DMS 273 (cell line): ENCODE measurements at regions not wholly inside any gene's neighbourhood (a gene's known extent, or its start where the extent isn't known, plus 50 kb on each side); places are given as distances from the start of the nearest gene placed in this dataset.
A peak's percentile ranks its signal among the peaks of the same experiment; 100 is the strongest.

ENCODE experiments used
- DNase-seq: peaks from one replicate; lab custom pipeline; 2025; ENCODE audit not compliant: unreplicated experiment; lab: John Stamatoyannopoulos, UW

DNA sequence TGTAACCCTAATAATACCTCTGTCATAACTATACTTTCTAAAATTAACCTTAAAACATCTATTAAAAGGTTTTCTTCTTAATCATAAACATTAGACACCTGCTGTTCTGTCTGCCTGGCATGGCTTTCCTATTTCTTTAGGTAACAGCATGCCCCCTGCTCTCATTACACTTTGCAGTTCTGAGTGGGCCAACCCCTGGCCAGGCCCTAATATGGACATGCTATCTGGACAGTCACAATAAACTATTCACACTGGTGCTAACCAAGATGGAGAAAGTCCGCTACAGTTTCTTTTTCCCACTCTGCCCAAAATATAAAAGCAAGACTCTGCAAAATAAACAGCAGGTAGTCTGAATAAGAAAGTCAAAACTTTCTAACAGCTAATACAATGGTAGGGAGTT lies 84.0 kb downstream of the ELAPOR2 start:
- DNase-seq, result peak; percentile 43

DNA sequence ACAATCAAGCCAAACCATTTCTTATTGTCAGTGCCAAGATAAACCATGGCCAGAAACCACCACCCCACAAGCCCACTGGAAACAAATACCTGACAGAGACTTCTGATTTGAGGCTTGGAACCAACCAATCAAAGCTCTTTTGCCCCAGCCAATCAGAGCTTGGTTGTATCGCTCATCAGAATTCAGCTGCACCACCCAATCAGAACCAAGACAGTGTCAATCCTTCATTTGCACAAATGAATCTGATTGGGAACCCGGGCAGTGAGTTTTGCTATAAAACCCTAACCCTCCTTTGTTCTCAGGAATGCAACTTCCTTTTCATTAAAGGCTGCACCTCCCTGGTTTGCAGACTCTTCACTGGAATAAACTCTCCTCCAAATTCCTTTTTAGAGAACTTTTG lies 87.4 kb downstream of the ELAPOR2 start:
- DNase-seq, result no peak

DNA sequence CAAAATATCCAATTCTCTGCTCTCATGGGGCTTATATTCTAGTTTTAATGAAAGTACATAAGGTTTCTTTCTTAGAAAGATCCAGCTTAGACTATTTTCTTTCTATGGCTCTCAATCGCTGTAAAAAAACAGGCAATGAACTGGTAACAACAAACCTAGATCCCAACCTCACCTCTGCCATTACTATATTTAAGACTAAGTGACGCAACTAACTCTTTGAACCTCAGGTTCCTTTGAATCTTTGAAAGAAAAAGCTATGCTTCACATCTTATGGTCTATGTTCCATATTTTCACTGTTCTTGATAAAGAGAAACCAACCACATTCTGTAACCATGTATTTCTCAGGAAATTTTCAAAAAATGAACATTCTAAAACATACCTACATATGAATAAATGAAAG lies 88.5 kb downstream of the ELAPOR2 start:
- DNase-seq, result no peak

DNA sequence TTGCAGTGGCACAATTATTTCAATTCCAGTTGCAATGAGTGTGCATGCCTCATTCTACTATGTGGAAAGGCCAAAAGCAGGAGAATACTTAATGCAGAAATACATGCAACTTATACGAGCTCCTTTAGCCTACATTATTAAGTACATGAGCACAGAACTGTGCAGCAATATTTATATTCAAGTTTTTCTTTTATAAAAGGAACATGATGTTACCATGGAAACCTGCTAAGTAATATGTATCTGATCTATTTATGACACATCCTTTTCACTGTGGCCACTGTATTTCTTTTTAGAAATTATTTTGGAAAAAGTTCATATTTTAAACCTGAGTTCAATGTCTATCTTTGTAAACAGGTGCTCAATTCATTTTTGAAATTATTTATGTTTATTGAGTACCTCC lies 88.9 kb downstream of the ELAPOR2 start:
- DNase-seq, result no peak

DNA sequence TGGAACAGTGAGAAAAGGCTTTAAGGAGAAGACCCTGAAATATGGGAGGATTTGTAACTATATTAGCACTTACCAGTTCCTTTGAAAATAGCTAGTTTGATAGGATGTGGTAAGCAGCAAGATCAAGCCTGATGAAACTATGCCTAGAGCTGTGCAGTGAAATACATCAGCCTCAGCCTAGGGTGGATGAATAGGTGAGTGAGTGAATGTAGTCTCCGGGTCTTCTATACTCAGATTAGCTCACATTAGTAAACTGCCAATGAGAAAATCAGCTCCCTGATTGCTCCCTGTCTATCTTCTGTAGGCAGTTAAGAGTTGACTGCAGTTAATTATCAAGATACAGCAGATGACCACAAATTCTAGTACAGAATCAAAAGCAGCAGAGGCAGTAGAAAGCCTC lies 89.6 kb downstream of the ELAPOR2 start:
- DNase-seq, result peak; percentile 18

DNA sequence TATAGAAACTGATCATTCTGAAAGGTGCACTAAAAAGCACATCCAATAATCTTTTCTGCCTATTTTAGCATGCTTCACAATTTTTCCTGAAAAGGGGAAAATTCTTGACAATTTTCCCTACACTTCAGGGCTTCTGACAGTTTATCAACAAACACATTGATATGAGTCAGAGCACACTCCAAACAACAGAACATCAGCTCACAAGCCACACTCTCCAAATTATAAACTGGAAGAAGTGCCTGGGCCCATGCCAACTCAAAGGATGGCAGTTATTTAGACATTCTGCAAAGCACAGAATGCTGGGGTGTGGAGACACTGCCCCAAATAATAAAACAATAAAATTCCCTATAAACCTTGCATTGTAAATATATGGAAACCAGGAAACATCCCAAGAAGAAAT lies 90.8 kb downstream of the ELAPOR2 start:
- DNase-seq, result peak; percentile 54

DNA sequence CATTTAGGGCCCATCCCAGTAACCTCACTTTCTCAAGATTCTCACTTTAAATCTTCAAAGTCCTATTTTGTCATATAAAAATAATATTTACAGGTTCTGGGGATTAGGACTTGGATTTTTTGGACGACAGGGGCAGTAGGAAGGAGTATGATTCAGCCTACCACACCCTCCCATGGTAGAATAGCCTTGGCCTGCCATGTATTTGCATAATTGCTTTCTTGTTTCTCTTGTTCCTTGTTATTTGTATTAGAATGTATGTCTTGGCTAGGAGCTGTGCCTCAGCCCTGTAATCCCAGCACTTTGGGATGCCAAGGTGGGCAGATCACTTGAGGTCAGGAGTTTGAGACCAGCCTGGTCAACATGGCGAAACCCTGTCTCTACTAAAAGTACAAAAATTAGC lies 92.5 kb downstream of the ELAPOR2 start:
- DNase-seq, result no peak

DNA sequence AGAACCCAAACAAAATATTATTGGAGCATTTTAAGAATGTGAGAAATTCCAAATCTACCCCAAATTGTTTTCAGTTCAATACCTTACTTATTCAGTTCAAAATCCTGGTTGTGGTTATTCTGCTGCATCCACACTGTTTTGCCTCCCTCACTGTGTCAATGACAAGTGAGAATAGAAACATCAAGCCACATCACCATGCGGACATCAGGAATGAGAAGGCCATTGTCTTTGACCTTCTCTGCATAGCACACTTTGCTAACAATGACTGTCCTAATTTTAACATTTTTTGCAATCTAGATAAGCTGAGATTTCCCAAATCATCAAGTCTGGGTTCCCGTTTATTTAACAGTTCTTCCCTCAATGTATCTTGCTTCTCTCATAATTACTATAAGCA lies 93.7 kb downstream of the ELAPOR2 start:
- DNase-seq, result no peak

DNA sequence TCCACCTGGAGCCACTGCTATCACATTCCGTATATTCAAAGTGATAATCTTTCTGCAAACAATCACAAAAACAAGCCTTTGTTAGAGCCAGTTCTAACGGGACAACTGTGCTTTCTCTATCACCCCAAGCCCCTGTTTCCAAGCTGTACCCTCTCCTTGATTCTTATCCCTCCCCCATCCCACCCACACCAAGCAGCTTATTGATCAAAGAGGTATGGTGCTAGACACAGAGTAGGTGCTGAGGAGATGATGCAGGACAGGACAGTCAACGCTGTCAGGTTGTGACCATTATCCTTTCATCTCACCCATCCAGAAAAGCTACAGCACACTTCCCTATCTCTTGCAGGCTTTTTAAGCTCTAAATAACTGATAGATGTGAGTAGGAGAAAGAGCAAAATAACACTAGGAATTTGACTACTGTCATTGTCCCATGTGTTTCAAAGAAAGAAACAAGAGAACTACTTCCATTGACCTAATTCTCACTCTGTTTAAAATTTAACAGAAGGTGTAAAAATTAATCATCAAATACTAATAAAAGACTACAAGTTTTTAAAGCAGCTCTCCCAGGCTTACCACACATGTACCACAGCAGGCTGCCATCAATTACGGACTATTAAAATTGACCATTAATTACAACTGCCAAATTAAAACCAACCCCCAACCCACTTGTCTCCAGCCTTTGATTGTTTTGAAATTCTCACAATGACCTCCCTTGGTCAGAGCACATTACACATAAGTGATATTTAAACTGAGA lies 94.3 kb downstream of the ELAPOR2 start:
- DNase-seq, result no peak

DNA sequence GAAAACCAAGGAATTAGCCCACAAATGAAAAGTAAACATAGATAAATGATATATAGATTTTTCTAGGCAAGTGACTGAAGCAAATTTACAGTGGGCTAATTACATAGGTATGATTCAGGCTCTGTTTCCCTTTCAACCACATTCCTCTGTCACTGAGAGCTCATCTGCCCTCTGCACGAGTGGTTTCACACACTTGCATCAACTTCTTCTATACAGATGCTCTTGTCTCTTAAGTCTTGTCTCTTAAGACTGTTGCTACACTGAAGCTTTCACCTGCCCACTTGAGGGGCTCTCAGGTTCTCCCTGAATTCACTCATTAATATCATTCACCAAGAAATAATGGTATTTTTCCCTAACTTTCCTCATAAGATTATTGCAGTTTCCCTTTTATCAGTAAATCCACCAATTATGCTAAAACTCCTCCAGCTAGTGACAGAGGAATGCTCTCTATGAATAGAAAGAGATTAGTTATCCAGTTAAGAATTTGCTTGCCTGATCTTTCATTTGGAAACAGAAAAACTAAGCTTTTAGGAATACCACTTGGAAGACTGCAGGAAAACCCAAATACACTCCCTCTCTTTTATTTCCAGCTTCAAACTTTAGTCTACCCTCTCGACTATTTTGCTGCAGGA lies 95.7 kb downstream of the ELAPOR2 start:
- peak; percentile 27 for DNase-seq

DNA sequence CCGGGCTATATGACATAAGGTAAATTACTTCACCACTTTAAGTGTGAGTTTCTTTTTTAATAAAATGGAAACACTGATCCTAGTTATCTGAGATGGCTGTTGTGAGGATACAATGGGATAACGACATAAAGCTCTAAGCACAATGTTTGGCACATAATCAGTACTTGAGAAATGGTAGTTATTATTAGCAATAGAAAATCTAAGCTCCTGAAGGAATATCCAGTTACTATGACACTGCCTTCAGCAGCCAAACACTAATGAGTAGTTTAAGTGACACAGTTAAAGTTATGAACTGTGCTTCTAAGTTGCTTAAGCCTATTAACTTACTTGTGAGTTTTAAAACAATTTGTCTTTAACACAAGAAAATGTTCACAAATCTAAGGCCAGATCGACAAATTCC lies 96.8 kb downstream of the ELAPOR2 start:
- no peak for DNase-seq

DNA sequence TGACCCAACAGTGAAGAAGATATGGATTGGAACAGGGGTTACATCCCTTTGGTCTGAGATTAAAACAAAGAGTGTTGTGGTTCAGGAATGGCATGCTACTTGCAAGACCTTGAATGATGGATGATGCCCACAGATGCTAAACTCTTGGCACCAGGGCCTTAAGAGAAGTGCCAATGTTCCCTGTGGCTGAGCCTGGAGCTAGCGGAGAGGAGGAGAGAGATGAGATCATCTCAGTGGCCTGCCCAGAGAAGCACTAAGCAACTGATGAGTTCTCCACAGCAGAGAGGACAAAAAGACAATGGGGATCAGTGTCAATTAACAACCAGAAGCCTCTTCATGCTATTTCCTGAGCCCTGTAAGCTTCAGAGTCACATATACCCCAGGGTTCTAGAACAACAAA lies 97.8 kb downstream of the ELAPOR2 start:
- DNase-seq, result no peak

DNA sequence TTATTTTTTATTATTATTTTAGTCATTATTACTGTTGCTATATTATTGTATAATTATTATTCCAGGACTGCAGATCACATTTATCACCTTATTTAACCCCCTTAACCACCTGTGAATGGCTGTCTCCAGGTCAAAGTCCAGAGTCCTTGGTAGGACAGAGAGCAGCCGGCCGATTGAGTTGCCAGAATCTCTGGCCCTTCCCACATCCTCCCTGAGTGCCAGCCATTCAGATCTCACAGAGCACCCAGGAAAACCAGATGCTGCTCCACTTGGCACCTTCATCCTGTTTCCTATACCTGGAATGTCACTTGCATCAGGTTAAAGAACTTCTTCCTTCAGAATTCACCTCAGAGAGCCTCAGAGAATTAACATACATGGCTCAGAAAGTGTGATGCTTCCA lies 101.1 kb downstream of the ELAPOR2 start:
- DNase-seq, result no peak

DNA sequence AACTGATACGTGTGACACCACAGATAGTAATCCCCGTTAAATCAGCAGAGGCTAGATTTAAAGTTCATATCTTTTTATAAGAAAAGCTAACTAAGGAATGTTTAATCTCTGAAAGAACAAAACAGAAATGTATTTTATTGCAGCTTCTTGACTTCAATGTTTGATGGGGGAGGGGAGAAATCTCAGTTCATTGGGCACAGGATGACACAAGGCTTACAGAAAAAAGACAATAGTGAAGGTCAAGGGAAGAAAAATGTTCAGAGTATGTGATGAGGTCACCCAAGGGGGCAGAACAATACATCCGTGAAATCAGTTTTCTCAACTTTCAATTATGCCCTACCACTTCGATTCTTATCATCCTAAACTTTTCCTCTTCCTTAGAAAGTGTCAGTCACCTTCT lies 102.9 kb downstream of the ELAPOR2 start:
- no peak for DNase-seq

DNA sequence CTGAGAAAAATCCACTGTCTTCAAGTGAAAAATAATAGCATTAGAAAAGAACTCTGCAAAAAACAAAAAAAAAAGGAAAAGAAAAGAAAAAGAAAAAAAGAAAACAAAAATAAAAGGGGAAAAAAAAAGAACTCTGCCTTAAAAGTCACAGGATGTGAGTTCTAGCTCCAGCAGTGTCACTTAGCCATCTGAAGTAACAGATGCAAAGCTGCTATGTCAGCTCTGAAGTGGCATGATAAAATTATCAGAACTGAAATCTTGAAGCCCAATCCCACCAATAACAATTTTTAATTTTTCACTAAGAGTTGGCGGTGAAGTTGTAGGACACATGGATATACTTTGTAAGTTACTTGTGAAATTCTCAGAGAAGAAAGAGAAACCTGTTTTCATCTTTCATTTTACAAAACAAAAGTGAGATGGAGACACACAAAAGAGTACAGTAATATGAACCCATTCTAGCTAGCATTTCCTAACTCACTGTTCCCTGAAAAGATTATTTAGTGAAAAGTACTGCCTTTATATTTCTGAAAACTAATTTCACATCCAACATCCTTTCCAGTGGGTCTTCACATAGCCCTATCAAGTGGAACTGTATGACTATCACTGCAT lies 103.5 kb downstream of the ELAPOR2 start:
- no peak for DNase-seq

DNA sequence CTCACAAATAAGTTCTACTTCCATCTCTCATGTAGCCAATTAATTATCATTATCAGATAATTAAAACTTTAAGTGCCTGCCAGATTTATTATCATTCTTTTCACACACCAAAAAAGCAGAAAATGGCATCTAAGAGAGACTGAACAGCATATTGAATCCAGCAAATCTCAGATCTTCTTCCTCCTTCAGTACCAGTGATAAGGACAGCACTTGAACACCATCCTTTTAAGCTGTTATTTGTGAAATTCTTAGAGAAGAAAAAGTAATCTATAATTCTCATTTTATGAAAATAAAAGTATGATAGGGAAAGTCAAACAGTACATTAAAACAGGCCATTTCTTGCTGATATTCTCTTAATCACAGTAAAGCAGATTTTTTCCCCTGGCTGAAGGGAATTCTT lies 104.5 kb downstream of the ELAPOR2 start:
- DNase-seq, result no peak

DNA sequence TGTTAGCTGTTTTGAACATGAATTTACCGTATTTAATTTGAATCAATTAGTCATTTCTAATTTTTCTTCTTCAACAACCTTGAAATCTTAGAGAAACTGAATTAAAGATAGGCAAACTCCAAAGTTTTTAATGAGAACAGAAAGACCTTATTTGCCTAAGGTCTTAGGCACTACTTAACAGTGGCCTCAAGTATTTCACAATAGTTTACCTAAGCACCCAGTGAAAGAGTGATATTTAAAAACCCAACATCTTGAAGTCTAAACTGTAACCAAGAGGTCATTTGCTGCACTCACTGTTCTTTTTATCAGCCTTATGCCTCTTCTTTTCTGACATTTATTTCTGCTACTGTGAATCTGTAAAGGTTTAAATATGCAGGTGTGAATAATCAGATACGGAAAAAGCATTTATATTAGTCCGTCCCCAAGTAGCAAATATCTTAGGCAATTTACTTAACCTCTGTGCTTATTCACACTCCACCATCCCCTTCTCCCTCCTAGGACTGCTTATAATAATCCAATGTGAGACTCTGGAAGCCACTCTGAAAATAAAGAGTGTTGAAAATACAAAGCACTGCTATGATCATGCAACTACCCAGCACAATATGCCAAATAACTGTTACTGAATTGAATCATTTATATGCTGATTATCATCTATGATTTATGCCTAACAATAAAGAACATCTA lies 105.7 kb downstream of the ELAPOR2 start:
- DNase-seq, result no peak

DNA sequence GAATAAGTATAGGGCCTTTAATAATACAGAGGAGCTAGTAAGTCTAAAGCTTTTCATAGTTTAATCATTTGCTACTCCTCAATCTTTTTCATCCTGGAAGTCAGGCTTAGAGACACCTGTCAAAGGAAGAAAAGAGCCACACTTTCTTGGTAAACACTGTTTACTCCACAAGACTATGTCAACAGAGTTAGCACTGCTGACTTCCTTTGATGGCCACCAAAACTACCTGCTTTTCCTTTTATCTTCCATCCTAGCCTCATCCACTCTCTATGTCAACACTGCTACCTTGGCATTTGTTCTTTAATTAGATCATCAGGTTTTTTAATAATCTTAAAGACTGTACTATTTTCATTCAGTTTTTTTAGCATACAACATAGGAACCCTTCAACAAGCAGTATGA lies 106.2 kb downstream of the ELAPOR2 start:
- DNase-seq, result no peak

DNA sequence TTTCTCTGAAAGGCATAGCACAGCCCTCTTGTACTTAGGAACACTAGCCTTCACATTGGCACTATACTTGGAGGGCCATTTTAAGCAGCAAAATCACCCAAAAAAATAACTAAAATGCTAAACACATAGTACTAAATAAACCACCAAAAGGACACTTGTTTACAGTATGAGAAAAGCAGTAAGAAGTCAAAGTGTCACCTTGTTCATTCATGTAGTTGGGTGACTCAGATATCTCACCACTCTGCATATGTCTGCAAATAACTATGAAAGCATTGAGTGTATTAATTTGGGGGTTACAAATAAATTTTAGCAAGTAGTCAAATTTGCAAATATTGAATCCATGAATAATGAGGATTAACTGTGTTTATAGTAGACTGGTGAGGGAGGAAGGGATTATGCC lies 107.6 kb downstream of the ELAPOR2 start:
- DNase-seq, result no peak

DNA sequence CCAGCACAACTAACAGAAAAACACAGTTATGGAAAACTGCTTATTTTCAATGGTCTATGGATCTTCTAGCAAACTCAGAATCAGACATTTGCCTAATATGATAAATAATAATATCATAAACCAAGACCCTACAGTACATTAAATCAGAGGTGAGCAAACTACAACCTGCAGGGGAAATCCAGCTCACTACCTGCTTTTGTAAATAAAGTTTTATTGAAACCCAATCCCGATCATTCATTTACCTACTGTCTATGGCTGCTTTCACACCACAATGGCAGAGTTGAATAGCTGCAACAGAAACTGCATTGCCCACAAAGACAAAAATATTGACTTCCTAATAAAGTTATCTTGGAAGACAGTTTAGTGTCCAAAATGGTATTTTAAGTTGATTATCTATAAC lies 108.5 kb downstream of the ELAPOR2 start:
- DNase-seq, result no peak

DNA sequence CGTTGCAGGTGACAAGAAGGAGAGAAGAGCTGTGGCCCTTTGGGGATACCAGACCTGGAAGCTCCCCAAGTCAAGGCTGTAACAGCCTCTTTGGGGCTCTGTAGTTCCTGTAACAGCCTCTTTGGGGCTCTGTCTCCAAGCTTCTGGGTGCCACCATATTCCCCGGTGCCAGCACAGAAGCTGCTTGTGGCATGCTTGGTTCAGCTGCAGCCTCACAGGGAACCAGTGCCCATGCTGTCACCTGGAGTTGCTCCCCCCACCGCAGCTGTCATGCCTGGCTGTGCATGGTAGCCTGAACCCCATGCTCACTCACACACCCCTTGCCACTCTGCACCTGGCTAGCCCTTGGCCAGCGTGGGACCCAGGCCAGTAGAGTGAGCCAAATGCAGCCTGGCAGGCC lies 109.1 kb downstream of the ELAPOR2 start:
- DNase-seq, result peak; percentile 45

DNA sequence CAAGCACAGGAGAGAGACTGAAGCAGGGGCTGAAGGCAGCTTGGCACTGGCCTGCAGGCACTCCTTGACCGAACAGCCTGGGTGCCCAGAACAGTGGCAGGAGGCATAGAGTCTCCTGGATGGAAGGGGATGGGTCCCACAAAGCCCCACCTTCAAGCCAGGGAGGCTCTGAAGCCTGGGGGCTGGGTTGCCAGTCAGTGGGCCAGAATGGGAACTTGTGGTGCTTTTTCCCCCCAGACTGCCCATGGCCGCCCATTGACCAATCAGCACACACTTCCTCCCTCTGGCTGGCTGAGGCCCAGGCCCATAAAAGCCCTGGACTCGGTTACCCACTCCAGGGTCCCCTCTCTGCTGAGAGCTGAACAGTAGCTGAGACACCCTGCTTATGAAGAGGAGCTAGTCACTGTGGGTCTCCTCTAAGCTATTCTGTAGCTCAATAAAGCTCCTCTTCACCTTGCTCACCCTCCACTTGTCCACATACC lies 109.6 kb downstream of the ELAPOR2 start:
- DNase-seq, result no peak
